NCI-H2107 (cell line): ENCODE measurements at regions not wholly inside any gene's neighbourhood (a gene's known extent, or its start where the extent isn't known, plus 50 kb on each side); places are given as distances from the start of the nearest gene placed in this dataset.
"Not testable (repeated sequence)": the region's sequence is repeated elsewhere in the genome, so short reads cannot be mapped to it uniquely, and the experiment has no call there.

Experiments
- DNase-seq: peaks from one replicate; lab custom pipeline; 2025; lab: John Stamatoyannopoulos, UW

DNA sequence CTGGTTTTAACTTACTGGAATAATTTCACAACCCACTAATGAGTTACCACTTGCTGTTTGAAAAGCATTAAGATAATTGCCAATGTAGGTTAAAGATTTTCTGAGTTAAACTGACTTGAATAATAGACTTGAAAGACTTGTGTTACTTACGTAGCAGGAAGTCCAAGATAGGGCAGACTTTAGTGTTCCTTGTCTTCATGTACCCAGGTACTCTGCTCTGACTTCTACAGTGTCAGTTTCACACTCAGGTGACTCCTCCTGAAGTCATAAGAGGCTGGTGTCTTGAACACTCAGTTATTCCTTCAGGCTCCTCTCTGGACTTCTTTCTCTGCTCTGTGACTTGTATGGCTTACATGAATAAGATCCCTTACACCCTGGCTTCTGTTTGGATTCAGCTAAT, 76.3 kb upstream of the SGK1 start:
- DNase-seq, result no peak

DNA sequence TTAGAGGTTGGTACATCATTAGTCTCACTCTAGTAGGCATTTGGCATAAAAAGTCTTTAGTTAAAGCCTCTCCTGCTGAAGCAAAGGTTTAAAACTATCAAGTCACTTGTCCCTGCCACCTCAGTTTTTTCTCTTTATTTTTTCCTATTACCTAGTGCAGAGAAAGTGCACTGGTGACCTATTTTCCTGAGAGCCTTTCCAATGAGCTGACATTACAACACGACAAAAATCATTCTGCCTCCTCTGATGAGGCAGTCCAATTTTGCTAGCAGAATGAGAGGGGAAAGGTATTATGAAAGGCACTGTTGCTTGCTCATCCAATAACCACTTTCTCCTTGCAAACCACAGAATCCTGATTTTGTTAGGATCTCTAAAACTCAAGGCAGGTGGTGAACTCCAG, 73.3 kb upstream of the SGK1 start:
- no peak for DNase-seq

GRCh38 chr6:134389658-134390057, 71.7 kb upstream of the SGK1 start:
- DNase-seq, result no peak

- DNase-seq, result no peak
Measured at GRCh38 chr6:134389129-134389528, 71.2 kb upstream of the SGK1 start.

DNA sequence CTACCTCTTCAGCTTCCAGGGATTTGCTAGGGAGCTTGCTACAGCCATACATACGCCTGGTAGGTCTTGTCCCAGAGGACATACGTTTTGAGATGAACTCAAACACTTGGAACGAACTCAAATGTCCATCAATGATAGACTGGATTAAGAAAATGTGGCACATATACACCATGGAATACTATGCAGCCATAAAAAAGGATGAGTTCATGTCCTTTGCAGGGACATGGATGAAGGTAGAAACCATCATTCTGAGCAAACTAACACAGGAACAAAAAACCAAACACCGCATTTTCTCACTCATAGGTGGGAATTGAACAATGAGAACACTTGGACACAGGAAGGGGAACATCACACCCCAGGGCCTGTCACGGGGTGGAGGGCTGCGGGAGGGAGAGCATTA, 68.6 kb upstream of the SGK1 start:
- DNase-seq, result not testable (repeated sequence)

- no peak for DNase-seq
Measured at GRCh38 chr6:134381959-134382358, 64.0 kb upstream of the SGK1 start.

DNA sequence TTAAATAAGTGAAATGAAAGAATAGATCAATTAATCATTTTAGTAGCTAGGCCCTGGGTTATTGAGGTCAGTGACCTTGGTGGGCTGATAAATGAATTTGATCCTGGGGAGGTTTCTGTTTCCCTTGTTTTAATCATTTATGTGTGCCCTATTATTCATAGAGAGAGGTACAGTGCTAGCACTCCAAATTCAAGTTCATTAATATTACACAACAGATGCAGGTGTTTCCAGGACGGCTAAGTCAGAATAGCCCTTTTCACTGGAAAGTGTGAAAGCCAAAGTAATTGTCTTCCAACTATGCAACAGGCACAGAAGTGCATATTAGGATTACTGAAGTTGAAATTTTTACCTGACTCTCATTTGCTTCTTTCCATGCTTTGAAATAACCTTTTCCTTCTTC, 61.7 kb upstream of the SGK1 start:
- DNase-seq, result no peak

- DNase-seq, result no peak
Measured at GRCh38 chr6:134379076-134379475, 61.2 kb upstream of the SGK1 start.

DNA sequence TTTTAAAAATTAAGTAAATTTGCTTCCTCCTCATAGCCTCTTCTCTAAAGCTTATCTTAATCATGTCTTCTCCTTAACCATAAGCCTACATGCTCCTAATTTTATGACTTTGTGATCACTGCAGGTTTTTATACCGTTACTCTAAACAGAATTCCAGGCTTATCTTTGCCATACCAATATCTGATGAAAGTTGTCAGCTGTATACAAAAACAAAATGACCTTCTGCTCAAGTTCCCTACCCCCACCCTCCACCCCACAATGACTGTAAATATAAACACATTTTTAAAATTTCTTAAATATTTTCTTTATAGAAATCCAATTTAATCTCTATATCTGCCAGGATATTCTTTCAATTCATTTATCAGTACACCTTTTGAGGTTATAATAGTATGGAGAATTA, 60.5 kb upstream of the SGK1 start:
- no peak for DNase-seq

- no peak for DNase-seq
Measured at GRCh38 chr6:134376785-134377184, 58.9 kb upstream of the SGK1 start.

DNA sequence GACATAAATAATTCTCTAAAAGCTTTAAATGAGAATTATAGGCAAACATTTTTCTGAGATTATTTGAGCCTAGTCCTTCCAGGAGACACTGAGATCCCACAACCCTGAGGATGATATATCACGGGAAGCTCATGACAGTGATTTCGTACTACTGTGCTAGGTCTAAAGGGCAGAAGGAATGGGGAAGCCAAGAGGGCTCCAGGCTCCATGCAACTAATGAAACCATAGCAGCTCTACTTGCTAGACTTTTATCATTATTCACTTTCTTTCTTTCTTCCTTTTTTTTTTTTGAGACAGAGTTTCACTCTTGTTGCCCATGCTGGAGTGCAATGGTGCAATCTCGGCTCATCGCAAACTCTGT, 57.3 kb upstream of the SGK1 start:
- no peak for DNase-seq

DNA sequence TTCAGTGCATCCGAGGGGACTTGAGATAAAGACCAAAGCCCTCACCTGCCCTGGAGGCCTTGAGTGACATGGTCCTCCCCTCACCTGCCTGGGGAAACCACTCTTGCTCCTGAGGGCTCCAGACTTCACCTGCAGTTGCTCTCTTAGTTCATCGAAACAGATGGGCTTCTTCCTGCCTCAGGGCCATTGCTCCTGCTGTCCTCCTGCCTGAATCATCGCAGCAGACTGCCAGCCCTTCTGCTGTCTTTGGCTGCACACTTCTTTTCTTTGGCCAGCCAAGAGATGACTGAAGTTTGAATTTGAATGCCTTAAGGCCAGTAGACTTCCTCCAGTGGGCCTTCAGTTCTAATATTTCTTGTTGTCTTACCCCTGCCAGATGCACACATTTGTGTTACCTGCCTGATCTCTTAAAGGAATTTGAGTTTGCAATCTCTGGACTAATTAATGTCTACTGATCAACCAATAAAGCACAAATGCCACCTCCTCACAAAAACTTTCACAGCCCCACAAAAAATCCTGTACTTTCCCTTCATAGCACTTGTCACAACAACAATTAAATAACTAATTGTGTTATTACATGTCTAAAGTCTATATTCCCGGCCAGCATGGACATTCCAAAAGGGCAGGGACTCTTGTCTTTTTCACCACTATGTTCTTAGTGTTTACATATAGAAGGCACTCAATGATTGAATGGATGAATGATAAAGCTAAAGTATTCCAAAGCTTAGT, 56.7 kb upstream of the SGK1 start:
- no peak for DNase-seq

GRCh38 chr6:134373993-134374392, 56.1 kb upstream of the SGK1 start:
- DNase-seq, result no peak

GRCh38 chr6:134373282-134373922, 55.5 kb upstream of the SGK1 start:
- DNase-seq, result no peak

DNA sequence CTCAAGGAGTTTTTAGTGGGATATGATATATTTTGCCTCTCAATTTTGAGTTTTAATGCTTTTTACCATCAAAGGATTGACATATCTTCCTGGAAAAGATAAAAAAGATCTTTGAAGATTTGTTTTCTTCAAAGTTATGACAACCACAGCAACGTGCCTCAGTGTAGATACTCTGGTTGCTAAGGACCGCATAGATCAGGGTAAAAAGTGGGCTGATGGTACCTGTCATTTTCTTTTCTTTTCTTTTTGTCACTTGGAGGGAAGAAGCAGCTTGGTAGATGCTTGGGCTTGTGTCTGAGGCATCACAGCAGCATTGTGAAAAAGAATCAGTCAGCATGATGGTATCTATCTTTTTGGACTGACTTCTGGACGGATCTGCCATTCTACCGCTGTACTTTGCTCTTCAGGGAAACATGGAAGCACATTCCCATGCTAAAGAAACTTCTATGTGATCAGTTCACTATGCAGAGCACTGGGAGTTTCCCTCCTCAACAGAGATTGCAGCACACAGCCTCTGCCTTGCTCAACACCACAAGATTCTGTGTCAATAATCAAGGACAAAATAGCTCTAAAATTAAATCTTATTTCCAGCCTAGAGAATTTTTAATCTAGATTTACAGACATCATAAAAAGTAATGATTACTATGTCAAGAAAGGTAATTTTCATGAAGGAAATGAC, 54.8 kb upstream of the SGK1 start:
- DNase-seq, result no peak

DNA sequence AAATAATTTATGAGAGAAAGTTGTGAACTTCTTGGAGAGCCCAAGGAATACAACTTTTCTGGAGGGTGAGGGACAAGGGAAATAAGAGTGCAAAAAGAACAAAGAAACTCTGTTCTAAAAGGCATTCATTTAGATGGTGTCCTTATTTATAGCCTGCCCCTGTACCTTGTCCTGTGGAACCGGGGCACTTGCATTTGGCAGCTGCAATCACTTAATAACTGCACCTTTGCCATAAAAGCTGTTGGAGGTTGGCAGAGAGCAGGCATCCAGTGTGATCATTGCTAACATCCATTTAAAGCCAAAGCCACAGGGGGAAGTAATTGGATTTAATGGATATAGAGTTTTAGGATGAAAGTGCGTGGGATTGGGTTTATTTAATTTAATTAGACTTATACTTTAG, 50.8 kb upstream of the SGK1 start:
- DNase-seq, result no peak
